Hematopoietic multipotent progenitor cell treated with erythropoietin and hydrocortisone succinate and interleukin-3 and kit ligand, for 6 days (in vitro differentiated cells): ENCODE measurements at regions not wholly inside any gene's neighbourhood (a gene's known extent, or its start where the extent isn't known, plus 50 kb on each side); places are given as distances from the start of the nearest gene placed in this dataset.
"Not testable (repeated sequence)": the region's sequence is repeated elsewhere in the genome, so short reads cannot be mapped to it uniquely, and the experiment has no call there.

ENCODE experiments used
- DNase-seq: peaks from one replicate; pipeline ENCODE4 v3.0.0-alpha.2; 2015

- DNase-seq: no peak
Observed at GRCh38 chr2:212858496-212858895, 292.9 kb downstream of the IKZF2 start.

- DNase-seq: no peak
Observed at GRCh38 chr2:212854771-212855170, 296.6 kb downstream of the IKZF2 start.

DNA sequence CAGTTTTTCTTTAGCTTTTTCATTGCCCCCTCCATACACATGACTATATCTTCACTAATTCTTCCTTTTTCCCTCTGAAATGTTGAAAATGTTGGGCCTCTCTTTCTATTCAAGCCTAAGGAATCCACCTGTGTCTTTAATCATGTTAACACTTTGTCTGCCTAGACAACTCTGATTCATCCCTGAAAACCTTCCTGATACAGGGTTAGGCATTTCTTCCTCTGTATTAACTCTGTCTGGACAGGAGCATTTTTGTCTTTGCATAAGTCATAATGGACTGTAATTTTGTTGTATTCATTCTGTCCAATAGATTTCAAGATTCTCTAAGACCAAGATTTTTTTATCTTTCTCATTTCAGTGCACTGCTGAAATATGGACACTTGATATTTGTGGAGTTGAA, 297.3 kb downstream of the IKZF2 start:
- no peak for DNase-seq

GRCh38 chr2:212845941-212846340, 305.5 kb downstream of the IKZF2 start:
- DNase-seq: no peak

- peak; percentile 9 for DNase-seq
Observed at GRCh38 chr2:212843409-212844199, 305.0 kb upstream of the ERBB4 start.

- no peak for DNase-seq
Observed at GRCh38 chr2:212842544-212843185, 304.1 kb upstream of the ERBB4 start.

GRCh38 chr2:212841460-212841859, 302.9 kb upstream of the ERBB4 start:
- no peak for DNase-seq

DNA sequence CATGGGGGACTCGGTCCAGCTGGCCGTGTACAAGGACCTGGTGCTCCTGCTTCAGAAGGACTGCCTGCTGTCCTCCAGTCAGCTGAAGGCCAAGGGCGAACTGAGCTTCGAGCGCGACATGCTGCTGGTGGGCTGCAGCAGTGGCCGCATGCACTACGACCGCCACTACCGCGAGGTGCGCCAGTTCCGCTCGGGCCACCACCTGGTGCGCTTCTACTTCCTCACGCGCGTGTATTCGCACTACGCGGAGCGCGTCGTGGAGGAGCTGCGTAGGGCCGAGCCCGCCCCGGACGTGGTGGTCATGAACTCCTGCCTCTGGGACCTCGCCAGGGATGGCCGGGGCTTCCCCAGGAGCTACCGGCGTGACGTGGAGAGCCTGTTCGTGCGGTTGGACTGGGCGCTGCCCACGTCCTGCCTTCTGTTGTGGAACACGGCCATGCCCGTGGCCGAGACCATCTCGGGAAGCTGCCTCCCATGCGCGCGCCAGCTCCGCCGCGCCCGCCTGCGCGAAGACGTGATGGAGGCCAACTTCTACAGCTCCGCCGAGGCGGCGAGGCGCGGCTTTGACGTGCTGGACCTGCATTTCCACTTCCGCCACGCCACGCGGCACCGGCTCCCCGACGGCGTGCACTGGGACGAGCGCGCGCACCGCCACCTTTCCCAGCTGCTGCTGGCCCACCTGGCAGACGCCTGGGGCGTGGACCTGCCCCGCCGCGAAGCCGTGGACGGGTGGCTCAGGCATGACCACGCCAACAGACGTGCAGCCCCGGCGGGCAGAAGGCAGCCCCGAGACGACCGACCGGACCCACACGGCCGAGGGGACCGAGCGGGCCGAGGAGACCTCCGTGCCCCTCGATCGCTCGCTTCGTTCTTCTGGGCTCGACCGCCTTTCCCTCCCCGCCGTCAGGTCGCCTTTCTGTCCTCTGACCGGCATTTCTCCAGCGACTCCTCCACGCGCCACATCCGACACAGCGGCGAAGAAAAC, 293.9 kb upstream of the ERBB4 start:
- DNase-seq: no peak

DNA sequence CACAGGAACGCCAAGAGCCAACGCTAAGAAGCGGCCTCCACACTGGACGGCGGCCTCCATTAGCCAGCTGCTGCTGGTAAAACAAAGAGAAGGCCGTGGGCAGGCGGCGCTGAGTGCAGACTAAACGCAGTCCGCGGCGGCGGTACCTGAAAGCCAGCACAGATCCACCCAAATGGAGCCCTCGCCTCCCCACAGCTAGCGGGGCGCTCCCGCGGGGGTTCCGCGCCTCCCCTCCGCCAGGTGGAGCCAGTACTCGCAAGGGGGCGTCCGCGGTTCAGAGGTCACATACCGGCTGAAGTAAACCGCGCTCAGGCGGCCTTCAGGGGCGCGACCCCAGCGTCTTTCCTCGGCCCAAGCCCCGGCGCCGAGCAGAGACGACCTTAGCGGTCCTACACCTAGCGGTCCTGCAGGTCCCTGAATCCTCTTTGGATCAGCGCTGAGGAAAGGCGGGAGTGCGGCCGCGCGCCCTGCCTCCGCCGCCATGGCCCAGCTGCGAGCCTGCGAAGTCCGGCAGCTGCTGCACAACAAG, 293.1 kb upstream of the ERBB4 start:
- no peak for DNase-seq

GRCh38 chr2:212816267-212816666, 277.7 kb upstream of the ERBB4 start:
- no peak for DNase-seq

DNA sequence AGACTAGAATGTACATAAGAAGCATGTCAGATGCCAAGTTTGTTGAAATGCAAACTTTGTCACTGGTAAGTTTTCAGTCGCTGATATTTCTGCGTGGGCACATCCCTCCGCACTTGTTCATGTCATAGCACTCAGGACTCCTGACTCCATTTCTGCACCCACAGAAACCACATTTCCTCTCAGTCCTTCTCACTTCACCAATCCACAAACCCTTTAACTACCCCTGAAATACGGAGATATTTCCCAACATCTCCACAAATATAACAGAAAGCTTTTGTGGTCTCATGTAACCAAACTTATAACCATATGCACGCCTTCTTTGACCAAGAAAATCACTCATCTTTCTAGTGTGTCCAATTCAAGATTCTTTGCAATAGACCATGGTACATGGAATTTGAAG, 276.9 kb upstream of the ERBB4 start:
- peak; percentile 68 for DNase-seq

DNA sequence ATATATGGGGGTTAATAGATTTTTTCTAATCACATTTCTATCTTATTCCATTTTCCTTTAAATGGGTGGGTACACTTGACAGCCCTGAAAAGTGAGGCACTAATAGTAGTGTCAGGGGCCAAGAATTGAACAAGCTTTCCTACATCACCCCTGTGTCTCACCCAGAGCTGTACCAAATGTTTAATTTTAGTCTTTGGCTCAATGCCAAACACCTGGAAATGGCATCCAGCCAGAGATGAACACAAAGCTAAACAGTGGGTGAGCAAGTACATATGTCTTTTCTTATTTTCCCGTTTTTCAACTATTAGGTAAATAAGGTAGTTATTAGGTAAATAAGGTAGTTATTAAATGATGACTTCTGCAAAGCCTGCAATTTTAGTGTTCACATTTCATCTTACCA, 276.3 kb upstream of the ERBB4 start:
- no peak for DNase-seq

- DNase-seq: no peak
Observed at GRCh38 chr2:212811921-212812320, 273.3 kb upstream of the ERBB4 start.

DNA sequence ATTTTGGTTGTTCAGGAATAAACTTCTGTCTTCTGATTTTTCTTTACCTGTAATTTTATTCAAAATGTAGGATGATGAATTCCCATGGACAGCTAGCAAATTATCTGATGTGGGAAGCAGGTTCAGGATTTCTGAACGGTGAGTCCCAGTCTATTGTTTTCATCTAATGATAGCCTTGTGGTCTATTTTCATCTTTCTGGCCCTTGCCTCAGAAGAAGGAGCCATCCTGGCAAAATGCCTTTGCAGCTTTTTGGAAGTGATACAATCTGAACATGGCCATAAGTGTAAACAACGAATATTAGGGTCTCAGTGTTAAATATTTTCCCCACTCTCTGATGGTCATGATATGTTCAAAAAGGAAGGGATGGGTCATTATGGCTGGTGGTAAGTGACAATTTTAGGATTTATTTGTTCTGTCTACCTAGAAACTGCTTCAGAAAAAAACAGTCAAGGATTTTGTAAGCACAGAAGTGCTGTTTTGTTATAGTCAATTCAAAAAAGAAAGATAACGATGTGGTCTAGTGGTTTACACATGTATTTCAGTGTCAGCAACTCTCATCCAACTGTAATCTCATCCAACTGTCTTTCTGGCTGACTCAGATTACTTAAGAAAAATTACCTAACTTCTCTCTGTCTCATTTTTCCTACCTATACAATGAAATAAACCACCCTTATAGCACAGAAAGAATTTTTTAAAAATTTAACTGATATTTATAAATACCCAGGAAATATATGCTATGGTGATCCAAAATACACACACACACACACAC, 272.6 kb upstream of the ERBB4 start:
- peak; percentile 72 for DNase-seq

DNA sequence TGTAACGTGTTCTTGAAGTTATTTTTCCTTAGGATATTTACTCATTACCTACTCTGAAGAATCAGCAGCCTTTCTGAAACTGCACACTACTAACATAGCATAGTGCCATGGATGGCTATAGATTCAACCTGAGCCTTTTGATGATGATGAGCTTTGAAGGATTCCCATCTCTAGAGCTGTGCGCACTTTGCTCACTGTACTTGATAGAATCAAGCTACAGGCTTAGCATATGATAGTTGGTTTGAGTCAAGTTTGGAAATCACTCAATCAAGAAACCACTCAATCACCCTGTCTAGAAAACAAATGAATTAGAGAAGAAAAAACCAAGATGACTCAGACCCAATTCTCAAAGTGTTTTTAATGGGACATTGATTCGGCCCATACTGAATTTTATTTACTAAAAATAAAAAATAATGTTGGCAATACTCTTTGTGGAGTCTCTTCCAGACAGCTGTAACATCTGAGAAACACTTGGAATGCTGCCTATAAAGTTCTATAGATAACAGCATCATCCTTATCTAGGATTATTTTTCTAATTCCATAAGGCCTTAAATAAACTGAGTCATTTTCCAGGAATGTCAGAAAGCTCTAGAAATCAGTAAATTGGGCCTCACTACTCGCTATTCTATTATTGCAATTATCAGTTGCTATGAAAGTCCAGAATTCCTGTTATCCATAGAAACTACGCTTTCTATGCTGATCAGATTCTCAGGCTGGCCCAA, 259.0 kb upstream of the ERBB4 start:
- no peak for DNase-seq

DNA sequence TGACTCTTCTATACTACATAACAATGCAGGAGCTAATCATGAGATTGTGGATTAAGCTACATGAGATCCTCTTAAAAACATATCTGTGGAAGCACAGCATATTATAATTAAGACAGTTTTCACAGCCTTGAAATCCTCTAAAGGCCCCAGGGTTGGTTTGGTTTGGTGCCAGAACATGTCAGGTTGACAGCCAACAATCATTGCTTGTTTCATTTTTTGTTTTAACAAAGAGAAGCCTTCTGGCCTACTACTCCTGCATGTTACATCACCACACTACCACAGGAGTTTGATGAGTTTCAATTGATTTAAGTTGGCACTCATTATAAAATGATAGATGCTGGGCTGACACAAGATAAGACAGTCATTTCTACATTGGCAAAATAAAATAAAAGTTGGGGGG, 255.9 kb upstream of the ERBB4 start:
- no peak for DNase-seq

- peak; percentile 33 for DNase-seq
Observed at GRCh38 chr2:212791569-212791968, 253.0 kb upstream of the ERBB4 start.

- DNase-seq: not testable (repeated sequence)
Observed at GRCh38 chr2:212786088-212786487, 247.5 kb upstream of the ERBB4 start.

DNA sequence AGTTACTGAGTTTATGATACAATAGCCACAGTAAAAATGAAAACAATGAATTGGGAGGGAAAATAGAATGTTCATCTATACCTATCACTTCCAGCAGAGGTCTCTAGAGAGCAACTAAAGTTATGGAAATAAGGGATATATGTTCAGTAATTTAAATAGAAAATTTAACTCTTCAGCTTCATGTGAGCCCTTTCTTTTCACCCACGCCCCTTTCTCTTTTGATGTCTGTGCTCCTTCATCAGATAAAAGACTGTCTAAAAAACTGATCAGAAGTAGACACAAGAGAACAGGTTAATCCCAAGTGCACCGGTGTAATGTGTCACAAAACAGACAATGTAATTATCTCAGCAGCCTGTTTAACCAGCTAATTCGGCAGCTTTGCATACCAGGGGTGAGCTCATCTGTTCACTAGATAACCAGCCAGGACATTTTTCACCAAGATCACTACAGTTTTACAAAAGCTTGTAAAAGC, 238.5 kb upstream of the ERBB4 start:
- DNase-seq: peak; percentile 70

GRCh38 chr2:212773808-212774339, 235.3 kb upstream of the ERBB4 start:
- no peak for DNase-seq

DNA sequence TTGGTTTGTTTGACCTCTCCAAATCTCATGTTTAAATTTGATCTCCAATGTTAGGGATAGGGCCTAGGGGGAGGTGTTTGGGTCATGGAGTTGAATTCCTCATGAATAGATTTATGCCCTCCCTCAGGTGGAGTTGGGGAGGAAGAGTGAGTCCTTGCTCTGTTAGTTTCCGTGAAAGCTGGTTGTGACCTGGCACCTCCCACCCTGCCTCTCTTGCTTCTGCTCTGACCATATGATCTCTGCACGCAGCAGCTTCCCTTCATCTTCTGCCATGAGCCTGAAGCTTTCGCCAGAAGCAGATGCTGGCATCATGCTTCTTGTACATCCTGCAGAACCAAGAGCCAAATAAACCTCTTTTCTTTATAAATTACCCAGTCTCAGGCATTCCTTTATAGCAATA, 231.6 kb upstream of the ERBB4 start:
- no peak for DNase-seq
